Choroid plexus epithelial cell (primary cell): ENCODE measurements at regions not wholly inside any gene's neighbourhood (a gene's known extent, or its start where the extent isn't known, plus 50 kb on each side); places are given as distances from the start of the nearest gene placed in this dataset.

Experiments
- DNase-seq: peaks from one replicate; pipeline ENCODE4 v3.0.0-alpha.2; 2010; ENCODE audit warnings: low read depth
- H3K4me3 ChIP-seq: 2 replicates; pipeline ENCODE4 v1.5.1; 2011; ENCODE audit warnings: low read depth, mild to moderate bottlenecking, control low read depth, low read length, moderate library complexity
- TF ChIP-seq, protein P1 (sequence below): conservative IDR thresholded peaks from 2 replicates; pipeline ENCODE4 v1.5.1; 2011; ENCODE audit warnings: low read depth, mild to moderate bottlenecking, control low read depth, inconsistent platforms, low read length, moderate library complexity

DNA sequence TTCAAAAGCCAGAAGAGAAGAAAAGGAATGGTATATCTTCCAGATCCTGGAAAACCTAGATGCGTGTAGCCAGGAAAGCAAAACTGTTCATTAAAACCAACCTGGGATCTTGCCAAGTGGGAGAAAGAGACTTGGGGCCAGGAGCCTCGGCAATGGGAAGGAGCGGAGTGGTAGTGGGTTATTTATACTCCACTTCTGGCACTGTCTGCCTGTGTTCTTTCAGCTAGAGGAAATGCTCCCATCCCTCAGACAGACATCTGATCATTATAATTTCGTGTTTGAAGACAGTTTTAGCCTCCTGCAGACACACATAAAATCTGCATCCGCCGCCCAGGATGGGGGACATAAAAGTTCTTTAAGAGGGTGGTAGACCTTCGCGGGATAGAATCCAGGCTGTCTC lies 421.6 kb downstream of the RPS24 start:
- DNase-seq, result no peak
- no peak overlapping the region for H3K4me3 ChIP-seq
- TF ChIP-seq, protein P1, sequence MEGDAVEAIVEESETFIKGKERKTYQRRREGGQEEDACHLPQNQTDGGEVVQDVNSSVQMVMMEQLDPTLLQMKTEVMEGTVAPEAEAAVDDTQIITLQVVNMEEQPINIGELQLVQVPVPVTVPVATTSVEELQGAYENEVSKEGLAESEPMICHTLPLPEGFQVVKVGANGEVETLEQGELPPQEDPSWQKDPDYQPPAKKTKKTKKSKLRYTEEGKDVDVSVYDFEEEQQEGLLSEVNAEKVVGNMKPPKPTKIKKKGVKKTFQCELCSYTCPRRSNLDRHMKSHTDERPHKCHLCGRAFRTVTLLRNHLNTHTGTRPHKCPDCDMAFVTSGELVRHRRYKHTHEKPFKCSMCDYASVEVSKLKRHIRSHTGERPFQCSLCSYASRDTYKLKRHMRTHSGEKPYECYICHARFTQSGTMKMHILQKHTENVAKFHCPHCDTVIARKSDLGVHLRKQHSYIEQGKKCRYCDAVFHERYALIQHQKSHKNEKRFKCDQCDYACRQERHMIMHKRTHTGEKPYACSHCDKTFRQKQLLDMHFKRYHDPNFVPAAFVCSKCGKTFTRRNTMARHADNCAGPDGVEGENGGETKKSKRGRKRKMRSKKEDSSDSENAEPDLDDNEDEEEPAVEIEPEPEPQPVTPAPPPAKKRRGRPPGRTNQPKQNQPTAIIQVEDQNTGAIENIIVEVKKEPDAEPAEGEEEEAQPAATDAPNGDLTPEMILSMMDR, result no peak

DNA sequence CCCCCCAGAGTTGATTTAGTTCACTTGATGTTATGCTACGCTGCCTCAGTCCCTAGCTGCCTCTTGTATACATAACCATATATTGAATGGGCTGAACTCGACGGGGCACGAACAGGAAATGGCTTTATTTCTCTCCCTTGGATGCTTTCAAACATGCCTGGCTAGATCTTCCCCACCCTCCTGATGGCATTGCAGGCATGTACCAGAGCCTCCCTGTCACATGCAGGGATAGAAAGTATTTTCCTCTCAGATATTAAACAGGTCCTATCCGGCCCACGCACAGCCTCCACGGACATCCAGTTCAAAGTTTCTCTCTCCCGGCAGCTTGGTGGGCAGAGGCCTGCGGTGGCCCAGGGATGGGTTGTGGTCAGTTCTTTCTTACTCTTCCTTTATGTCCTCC lies 422.1 kb downstream of the RPS24 start:
- H3K4me3 ChIP-seq, result no peak overlapping the region
- DNase-seq, result no peak
- TF ChIP-seq, protein P1, result no peak

DNA sequence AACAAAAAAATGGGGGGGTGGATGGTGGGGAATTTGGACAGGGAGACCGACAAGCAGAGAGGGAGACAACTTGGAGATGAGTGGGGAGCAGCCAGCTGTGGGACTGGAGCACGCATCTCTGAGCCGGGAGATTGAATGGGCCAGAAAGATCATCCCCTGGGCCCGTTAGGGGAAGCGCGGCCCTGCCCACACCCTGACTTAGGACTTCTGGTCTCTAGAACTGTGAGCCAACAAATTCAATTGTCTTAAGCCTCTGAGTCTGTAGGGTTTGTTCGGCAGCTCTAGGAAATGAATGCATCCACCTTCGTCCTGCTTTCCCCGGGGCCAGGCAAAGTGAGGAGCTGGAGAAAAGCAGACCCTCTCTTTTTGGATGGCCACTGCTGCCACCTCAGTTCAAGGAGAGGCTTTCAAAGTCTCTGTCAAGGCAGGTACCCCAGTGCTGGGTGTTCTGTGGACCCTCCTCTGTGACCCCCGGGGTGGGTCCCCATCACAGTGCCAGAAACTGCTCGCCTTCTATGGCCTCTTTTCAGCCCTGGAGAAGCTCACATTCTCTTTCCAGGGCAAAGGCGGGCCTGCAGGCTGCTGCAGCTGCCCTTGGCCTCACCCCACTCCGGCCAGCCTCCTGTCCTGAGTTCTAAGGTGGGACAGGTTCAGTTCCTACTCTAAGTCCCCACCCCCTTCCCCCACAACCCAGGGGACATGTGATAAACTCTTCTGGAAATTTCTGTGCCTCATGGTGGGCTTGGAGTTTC lies 423.2 kb downstream of the RPS24 start:
- no peak for DNase-seq
- H3K4me3 ChIP-seq, result no peak overlapping the region
- TF ChIP-seq, protein P1, result no peak

DNA sequence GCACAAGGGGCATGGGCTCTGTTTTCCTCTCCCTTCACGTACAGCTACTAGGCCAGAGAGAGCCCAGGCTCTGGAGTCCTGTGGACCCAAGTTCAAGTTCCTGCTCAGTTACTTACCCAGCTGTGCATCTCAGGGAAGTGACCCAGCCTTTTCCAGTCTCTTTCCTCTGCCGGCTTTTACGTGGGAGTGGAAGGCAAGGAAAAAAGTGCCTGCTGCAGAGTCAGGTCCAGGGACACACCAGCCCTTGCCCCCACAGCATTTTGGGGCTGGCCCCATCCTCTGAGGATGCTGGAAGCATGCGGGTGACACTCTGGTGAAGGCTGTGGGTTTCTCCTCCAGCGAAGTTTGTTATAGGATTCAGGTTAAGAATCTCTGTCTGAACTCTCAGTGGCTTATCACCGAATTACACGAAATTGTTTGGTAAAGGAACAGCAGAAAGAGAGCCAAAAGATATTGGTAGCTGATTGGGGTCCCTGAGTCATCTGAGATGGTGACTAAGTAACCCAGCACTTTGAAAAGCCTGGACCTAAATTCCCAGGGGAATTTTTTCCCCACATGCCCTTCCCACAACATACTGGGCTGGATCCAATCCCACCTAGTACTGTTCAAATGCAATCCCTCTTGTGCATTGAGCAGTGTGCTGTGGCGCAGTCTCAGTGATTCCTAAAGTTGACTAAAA lies 424.3 kb downstream of the RPS24 start:
- peak; percentile 45 for DNase-seq
- TF ChIP-seq, protein P1, result no peak
- no peak overlapping the region for H3K4me3 ChIP-seq

DNA sequence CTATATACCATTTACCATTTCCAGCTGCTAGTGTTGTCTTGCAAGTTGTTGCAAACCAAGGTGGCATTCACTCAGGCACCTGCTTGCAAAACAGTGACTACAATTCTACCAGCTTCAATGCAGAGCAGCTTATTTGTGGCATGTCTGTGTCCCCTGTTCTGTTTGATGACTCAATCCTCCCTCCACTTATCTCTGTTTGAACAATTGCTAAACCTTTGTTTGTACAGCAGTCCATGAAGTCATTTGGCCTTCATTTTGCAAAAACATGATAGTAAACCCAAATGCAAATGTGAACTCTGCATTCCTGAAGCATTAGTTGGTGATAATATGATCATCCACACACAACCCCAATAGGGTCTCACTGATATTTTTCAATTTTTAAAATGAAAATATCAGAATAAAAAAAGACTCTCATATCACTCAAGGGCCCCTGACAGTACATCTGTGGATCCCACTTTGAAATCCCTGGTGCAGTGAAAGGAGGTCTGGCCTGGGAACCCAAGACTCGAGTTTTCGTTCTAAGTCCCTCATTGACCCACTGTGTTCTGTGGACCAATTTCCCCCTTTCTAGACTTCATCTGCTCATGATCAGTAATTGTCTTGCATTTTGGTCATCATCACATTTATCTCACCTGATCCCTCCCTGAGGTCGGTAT lies 425.4 kb downstream of the RPS24 start:
- TF ChIP-seq, protein P1, result no peak
- H3K4me3 ChIP-seq, result no peak overlapping the region
- DNase-seq, result peak; percentile 66

DNA sequence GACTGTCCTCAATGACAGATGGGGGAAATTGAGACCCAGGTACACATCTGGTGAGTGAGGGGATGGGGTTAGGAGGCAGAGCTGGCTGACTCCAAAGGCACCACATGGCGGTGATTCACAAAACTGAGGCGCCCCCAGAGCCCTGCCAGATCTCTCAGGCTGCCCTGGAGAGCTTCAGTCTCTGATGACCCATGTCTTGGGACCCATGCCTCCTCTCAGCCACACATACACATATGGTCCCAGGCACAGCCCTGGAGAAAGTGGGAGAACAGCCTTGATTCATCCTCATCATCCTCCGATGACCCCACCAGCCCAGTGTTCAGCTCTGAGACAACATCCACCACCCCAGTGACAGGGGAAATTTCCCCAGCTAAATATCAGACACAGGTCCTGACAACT lies 426.0 kb downstream of the RPS24 start:
- TF ChIP-seq, protein P1, result no peak
- no peak overlapping the region for H3K4me3 ChIP-seq
- no peak for DNase-seq

DNA sequence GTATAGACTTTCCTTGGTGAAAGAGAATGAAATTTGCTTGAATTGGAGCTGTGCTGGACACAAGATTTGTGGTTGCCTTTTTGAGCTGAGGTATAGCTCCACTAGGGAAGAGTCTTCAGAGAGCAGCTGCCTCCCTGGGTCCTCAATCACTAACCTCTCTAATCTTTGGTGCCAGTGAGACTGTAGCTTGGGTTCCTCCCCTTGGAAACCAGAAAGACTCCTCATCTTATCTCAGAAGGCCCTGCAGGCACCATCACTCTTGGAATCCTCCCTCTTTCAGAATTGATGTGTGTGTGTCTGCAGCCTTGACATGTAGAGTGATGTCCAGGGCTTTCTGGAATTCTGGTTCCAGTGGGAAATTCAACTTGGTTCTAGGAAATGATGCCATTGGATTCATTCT lies 426.5 kb downstream of the RPS24 start:
- TF ChIP-seq, protein P1, result no peak
- H3K4me3 ChIP-seq, result no peak overlapping the region
- no peak for DNase-seq
